ENCODE measurements at regions not wholly inside any gene's neighbourhood (a gene's known extent, or its start where the extent isn't known, plus 50 kb on each side); places are given as distances from the start of the nearest gene placed in this dataset.

GRCh38 chr5:44189255-44189654 lies 200.0 kb downstream of the FGF10 start:
- TF ChIP-seq EZH2 (IDR thresholded peaks at IDR 0.05; ENCODE audit: insufficient read depth, poor library complexity, severe bottlenecking) (no peak), EZH2phosphoT487 (IDR thresholded peaks at IDR 0.05; ENCODE audit: insufficient read depth, low read depth) (no peak)
